Ascending aorta (tissue), 2 donors: ENCODE measurements at regions not wholly inside any gene's neighbourhood (a gene's known extent, or its start where the extent isn't known, plus 50 kb on each side); places are given as distances from the start of the nearest gene placed in this dataset.

Experiments used
- DNase-seq, 2 donors: peaks; one replicate each; pipeline ENCODE4 v3.0.0-alpha.2; 2019; ENCODE audit warnings: low spot score in 2 of 2
- H3K27ac ChIP-seq, 2 donors: fragments of 200-600 bp; sonication (generic); one replicate each; pipeline ENCODE4 v1.5.1; 2016 to 2017; ENCODE audit warnings: mild to moderate bottlenecking in 1 of 2
- H3K27me3 ChIP-seq: fragments of 200-600 bp; sonication (generic); one replicate; pipeline ENCODE4 v1.5.1; 2017
- H3K36me3 ChIP-seq, 2 donors: fragments of 200-600 bp; sonication (generic); one replicate each; pipeline ENCODE4 v1.5.1; 2016
- H3K4me1 ChIP-seq, 2 donors: fragments of 200-600 bp; sonication (generic); one replicate each; pipeline ENCODE4 v1.5.1; 2016 to 2017; ENCODE audit warnings: mild to moderate bottlenecking in 1 of 2
- H3K4me3 ChIP-seq, 2 donors: fragments of 200-600 bp; sonication (generic); one replicate each; pipeline ENCODE4 v1.5.1; 2016 to 2017; ENCODE audit warnings: mild to moderate bottlenecking in 1 of 2
- H3K9me3 ChIP-seq, 2 donors: fragments of 200-600 bp; sonication (generic); one replicate each; pipeline ENCODE4 v1.5.1; 2016
- intact Hi-C: fragments of 100-400 bp; cut with DNase I; formaldehyde crosslinking; loops from one replicate; pipeline ENCODE4 v1.15.1; 2023
- TF ChIP-seq, protein P1 (sequence below), 3 experiments: fragments of 200-600 bp in 2 of 3; fragments of 450-650 bp in 1 of 3; sonication (generic) in 2 of 3; IDR thresholded peaks; one replicate each; pipeline ENCODE4 v1.5.1; 2016 to 2019; ENCODE audit warnings: antibody characterized with exemption in 3 of 3, mild to moderate bottlenecking in 1 of 3, moderate library complexity in 1 of 3

DNA sequence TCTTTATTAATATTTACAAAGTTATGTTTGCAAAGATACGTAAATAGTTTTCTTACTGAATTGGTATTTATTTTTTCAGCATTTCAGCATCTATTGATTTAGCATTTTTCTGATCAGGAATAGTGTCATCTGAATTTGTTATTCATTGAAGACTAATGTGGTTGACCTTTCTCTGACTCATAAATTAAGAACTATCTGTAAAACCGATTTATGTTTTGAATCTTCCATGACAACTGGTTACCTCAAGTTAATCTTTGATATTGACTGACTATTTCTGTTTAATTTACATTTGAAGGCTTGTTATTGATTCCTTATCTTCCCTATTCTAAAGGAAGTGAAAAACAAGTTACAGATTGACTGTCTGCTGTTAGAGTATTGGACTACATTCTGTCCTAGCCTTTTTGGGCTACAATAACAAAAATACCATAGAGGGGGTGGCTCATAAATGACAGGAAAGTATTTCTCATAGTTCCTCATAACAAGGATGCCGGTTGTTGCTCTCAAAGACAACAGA is 1131.4 kb downstream of the PLA2G4A start:
- no peaks in the 10 kb centered on the region for H3K9me3 ChIP-seq
- no peak for DNase-seq
- intact Hi-C loops: no loop called here
- no peak overlapping the region for H3K4me3 ChIP-seq
- no peaks in the 10 kb centered on the region for H3K36me3 ChIP-seq
- H3K4me1 ChIP-seq: no peaks in the 10 kb centered on the region
- no peaks in the 10 kb centered on the region for H3K27me3 ChIP-seq
- TF ChIP-seq, protein P1, sequence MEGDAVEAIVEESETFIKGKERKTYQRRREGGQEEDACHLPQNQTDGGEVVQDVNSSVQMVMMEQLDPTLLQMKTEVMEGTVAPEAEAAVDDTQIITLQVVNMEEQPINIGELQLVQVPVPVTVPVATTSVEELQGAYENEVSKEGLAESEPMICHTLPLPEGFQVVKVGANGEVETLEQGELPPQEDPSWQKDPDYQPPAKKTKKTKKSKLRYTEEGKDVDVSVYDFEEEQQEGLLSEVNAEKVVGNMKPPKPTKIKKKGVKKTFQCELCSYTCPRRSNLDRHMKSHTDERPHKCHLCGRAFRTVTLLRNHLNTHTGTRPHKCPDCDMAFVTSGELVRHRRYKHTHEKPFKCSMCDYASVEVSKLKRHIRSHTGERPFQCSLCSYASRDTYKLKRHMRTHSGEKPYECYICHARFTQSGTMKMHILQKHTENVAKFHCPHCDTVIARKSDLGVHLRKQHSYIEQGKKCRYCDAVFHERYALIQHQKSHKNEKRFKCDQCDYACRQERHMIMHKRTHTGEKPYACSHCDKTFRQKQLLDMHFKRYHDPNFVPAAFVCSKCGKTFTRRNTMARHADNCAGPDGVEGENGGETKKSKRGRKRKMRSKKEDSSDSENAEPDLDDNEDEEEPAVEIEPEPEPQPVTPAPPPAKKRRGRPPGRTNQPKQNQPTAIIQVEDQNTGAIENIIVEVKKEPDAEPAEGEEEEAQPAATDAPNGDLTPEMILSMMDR (IDR thresholded peaks at IDR 0.05): no peak
- H3K27ac ChIP-seq: no peak overlapping the region

DNA sequence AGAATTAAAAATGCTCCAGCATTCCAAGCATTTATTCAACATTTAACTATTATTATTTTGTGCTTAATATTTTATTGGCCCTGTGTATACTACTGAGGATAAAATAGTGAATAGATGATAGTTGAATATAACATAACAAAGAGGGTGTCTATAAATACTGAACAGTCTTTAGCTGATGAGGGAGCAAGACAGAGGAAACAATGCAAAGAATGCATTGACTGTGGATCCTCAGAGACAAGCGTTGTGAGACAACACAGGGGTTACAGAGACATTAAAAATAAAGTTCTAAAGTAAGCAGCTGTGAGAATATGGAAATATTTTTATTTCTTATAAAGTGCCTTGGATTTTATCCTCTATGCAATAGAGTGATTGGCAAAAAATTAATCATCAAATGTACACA is 1133.1 kb downstream of the PLA2G4A start:
- intact Hi-C loops: no loop called here
- Histone ChIP-seq H3K4me1 (no peaks in the 10 kb centered on the region), H3K4me3 (no peak overlapping the region), H3K27ac (no peak overlapping the region), H3K36me3 (no peaks in the 10 kb centered on the region), H3K9me3 (no peaks in the 10 kb centered on the region), H3K27me3 (no peaks in the 10 kb centered on the region)
- TF ChIP-seq, protein P1 (IDR thresholded peaks at IDR 0.05): no peak
- no peak for DNase-seq

DNA sequence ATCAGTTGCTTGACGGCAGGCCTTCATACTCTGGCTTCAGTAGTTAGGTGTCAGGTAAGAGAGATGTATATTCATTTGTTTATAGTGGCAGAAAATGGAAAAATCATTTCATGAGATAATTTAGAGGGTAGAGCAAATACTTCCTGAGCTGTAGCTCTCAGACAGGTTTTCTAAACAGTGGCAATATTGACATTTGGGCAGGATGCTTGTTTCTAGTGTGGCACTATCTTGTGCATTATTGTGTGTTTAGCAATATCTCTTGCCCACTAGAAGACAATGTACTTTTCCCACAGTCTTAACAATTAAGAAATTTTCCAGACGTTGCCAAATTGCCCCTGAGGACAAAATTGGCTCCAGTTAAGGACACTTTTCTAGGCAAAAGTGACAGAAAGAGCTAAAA is 1143.1 kb downstream of the PLA2G4A start:
- H3K9me3 ChIP-seq: no peaks in the 10 kb centered on the region
- H3K27me3 ChIP-seq: no peaks in the 10 kb centered on the region
- DNase-seq: no peak
- H3K36me3 ChIP-seq: no peaks in the 10 kb centered on the region
- TF ChIP-seq, protein P1 (IDR thresholded peaks at IDR 0.05): no peak
- H3K4me3 ChIP-seq: no peak overlapping the region
- intact Hi-C loops: no loop called here
- H3K27ac ChIP-seq: no peak overlapping the region
- no peaks in the 10 kb centered on the region for H3K4me1 ChIP-seq

DNA sequence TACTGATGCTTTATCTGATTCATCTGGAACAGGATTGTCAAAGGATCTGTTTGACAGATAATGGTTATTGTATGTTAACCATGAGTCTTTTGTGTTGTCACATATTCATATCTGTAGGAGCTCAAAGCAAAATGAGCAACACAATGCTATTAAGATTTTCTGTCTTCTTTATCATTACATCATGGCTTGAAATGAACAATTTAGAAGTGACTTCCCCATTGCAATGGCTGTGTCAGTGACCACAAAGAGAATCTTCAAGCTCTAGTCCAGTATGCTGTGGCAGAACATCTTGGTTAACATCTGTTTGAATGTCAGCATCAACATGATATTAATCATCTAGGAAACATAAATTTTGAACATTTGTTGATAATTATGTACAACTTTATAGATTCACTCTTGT is 1148.5 kb downstream of the PLA2G4A start:
- intact Hi-C loops: no loop called here
- no peaks in the 10 kb centered on the region for H3K9me3 ChIP-seq
- H3K4me1 ChIP-seq: no peaks in the 10 kb centered on the region
- no peak overlapping the region for H3K27ac ChIP-seq
- H3K36me3 ChIP-seq: no peaks in the 10 kb centered on the region
- no peak for DNase-seq
- TF ChIP-seq, protein P1 (IDR thresholded peaks at IDR 0.05): no peak
- H3K27me3 ChIP-seq: no peaks in the 10 kb centered on the region
- no peak overlapping the region for H3K4me3 ChIP-seq

DNA sequence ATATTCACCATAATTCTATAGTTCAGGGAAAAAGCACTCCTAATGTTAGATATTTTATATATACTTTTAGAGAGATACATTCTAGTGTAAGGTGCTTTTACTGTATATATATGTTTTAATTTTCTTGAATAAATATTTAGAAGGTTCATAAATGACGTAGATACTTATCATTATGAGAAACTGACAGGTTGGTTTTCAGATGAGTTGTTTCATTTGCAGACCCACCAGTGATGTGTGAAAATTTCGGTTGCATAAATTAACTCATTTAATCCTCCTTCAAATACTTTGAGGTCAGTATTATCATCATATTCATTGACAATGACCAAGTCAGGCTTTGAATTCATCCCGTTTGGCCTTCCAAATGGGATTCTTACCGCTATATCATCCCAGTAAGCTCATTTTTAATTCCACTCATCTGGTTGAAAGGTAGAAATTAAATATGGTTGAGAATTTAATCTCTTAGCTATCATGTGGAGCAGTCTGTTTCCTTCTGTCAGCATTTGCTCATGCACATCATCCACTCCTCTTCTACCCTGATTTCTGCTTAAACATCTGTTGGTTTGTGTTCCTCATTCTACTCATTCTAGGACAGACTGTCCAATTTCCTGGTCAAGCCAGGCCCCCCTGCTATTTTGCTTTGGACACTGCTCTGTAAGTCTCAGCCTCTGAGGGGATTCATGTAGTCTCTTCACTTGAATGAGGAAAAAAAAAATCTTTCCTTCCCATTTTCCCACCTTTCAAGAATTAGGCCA is 1156.6 kb downstream of the PLA2G4A start:
- Histone ChIP-seq H3K36me3 (no peaks in the 10 kb centered on the region), H3K9me3 (no peaks in the 10 kb centered on the region), H3K27me3 (no peaks in the 10 kb centered on the region), H3K4me1 (no peaks in the 10 kb centered on the region), H3K4me3 (no peak overlapping the region), H3K27ac (no peak overlapping the region)
- intact Hi-C loops: no loop called here
- no peak for DNase-seq
- TF ChIP-seq, protein P1 (IDR thresholded peaks at IDR 0.05): no peak
